Mucosa of rectum (tissue), 2 donors: ENCODE measurements at regions not wholly inside any gene's neighbourhood (a gene's known extent, or its start where the extent isn't known, plus 50 kb on each side); places are given as distances from the start of the nearest gene placed in this dataset.

Experiments used
- H3K27ac ChIP-seq, 2 donors: one replicate each; pipeline ENCODE4 v1.7.0; 2013; ENCODE audit warnings: inconsistent platforms in 2 of 2, low read depth in 2 of 2, low read length in 2 of 2
- H3K27me3 ChIP-seq, 2 donors: one replicate each; pipeline ENCODE4 v1.7.0; 2013; ENCODE audit warnings: low read length in 2 of 2; ENCODE audit not compliant: control insufficient read depth in 2 of 2, insufficient read depth in 2 of 2
- H3K36me3 ChIP-seq, 2 donors: one replicate each; pipeline ENCODE4 v1.7.0; 2013; ENCODE audit warnings: low read length in 2 of 2; ENCODE audit not compliant: control insufficient read depth in 2 of 2, insufficient read depth in 2 of 2
- H3K4me1 ChIP-seq, 2 donors: one replicate each; pipeline ENCODE4 v1.7.0; 2013; ENCODE audit warnings: low read length in 2 of 2, mild to moderate bottlenecking in 1 of 2; ENCODE audit not compliant: control insufficient read depth in 2 of 2, insufficient read depth in 2 of 2
- H3K4me3 ChIP-seq, 2 donors: one replicate each; pipeline ENCODE4 v1.7.0; 2013; ENCODE audit warnings: low read length in 2 of 2
- H3K9ac ChIP-seq, 2 donors: one replicate each; pipeline ENCODE4 v1.7.0; 2013; ENCODE audit warnings: low read length in 2 of 2, low read depth in 1 of 2, mild to moderate bottlenecking in 1 of 2
- H3K9me3 ChIP-seq, 2 donors: one replicate each; pipeline ENCODE4 v1.7.0; 2013; ENCODE audit warnings: low read length in 2 of 2; ENCODE audit not compliant: control insufficient read depth in 2 of 2
- donor health status: healthy.
- donor health status: Normal muscosa, but diverticular disease.

- peaks cover 0 to 2% of the 10 kb centered on the region in 2 donors for H3K4me1 ChIP-seq
- no peaks in the 10 kb centered on the region for H3K9me3 ChIP-seq
- no peaks in the 10 kb centered on the region for H3K36me3 ChIP-seq
- no peak overlapping the region for H3K4me3 ChIP-seq
- H3K27me3 ChIP-seq, result no peaks in the 10 kb centered on the region
- no peak overlapping the region for H3K9ac ChIP-seq
- H3K27ac ChIP-seq, result no peak overlapping the region
Measured at GRCh38 chr13:103354171-103354570, 288.0 kb upstream of the SLC10A2 start.

GRCh38 chr13:103351035-103351828, 285.0 kb upstream of the SLC10A2 start:
- Histone ChIP-seq H3K9ac (no peak overlapping the region), H3K4me3 (no peak overlapping the region), H3K4me1 (no peaks in the 10 kb centered on the region), H3K27ac (no peak overlapping the region), H3K27me3 (no peaks in the 10 kb centered on the region), H3K9me3 (no peaks in the 10 kb centered on the region), H3K36me3 (no peaks in the 10 kb centered on the region)

- Histone ChIP-seq H3K4me3 (no peak overlapping the region), H3K36me3 (no peaks in the 10 kb centered on the region), H3K4me1 (no peaks in the 10 kb centered on the region), H3K9ac (no peak overlapping the region), H3K27ac (no peak overlapping the region), H3K9me3 (no peaks in the 10 kb centered on the region), H3K27me3 (no peaks in the 10 kb centered on the region)
Measured at GRCh38 chr13:103350147-103350546, 283.9 kb upstream of the SLC10A2 start.

GRCh38 chr13:103349211-103349980, 283.2 kb upstream of the SLC10A2 start:
- Histone ChIP-seq H3K9me3 (no peaks in the 10 kb centered on the region), H3K27me3 (no peaks in the 10 kb centered on the region), H3K27ac (no peak overlapping the region), H3K36me3 (no peaks in the 10 kb centered on the region), H3K4me1 (no peaks in the 10 kb centered on the region), H3K9ac (no peak overlapping the region), H3K4me3 (no peak overlapping the region)

GRCh38 chr13:103335241-103335640, 269.0 kb upstream of the SLC10A2 start:
- Histone ChIP-seq H3K9ac (no peak overlapping the region), H3K27me3 (no peaks in the 10 kb centered on the region), H3K27ac (no peak overlapping the region), H3K4me3 (no peak overlapping the region), H3K4me1 (no peaks in the 10 kb centered on the region), H3K9me3 (no peaks in the 10 kb centered on the region), H3K36me3 (no peaks in the 10 kb centered on the region)

GRCh38 chr13:103331924-103332323, 265.7 kb upstream of the SLC10A2 start:
- no peaks in the 10 kb centered on the region for H3K4me1 ChIP-seq
- no peaks in the 10 kb centered on the region for H3K27me3 ChIP-seq
- H3K36me3 ChIP-seq, result no peaks in the 10 kb centered on the region
- H3K9ac ChIP-seq, result no peak overlapping the region
- H3K4me3 ChIP-seq, result no peak overlapping the region
- no peaks in the 10 kb centered on the region for H3K9me3 ChIP-seq
- no peak overlapping the region for H3K27ac ChIP-seq

- no peak overlapping the region for H3K9ac ChIP-seq
- no peaks in the 10 kb centered on the region for H3K27me3 ChIP-seq
- H3K9me3 ChIP-seq, result no peaks in the 10 kb centered on the region
- H3K36me3 ChIP-seq, result no peaks in the 10 kb centered on the region
- no peak overlapping the region for H3K4me3 ChIP-seq
- no peaks in the 10 kb centered on the region for H3K4me1 ChIP-seq
- H3K27ac ChIP-seq, result no peak overlapping the region
Measured at GRCh38 chr13:103328899-103329298, 262.7 kb upstream of the SLC10A2 start.

- Histone ChIP-seq H3K27me3 (no peaks in the 10 kb centered on the region), H3K9me3 (no peaks in the 10 kb centered on the region), H3K4me1 (no peaks in the 10 kb centered on the region), H3K4me3 (no peak overlapping the region), H3K36me3 (no peaks in the 10 kb centered on the region), H3K27ac (no peak overlapping the region), H3K9ac (no peak overlapping the region)
Measured at GRCh38 chr13:103326326-103326725, 260.1 kb upstream of the SLC10A2 start.

GRCh38 chr13:103325672-103326071, 259.5 kb upstream of the SLC10A2 start:
- Histone ChIP-seq H3K27me3 (no peaks in the 10 kb centered on the region), H3K4me1 (no peaks in the 10 kb centered on the region), H3K9me3 (no peaks in the 10 kb centered on the region), H3K27ac (no peak overlapping the region), H3K9ac (no peak overlapping the region), H3K4me3 (no peak overlapping the region), H3K36me3 (no peaks in the 10 kb centered on the region)

- Histone ChIP-seq H3K4me3 (no peak overlapping the region), H3K36me3 (no peaks in the 10 kb centered on the region), H3K9me3 (no peaks in the 10 kb centered on the region), H3K27ac (no peak overlapping the region), H3K27me3 (no peaks in the 10 kb centered on the region), H3K9ac (no peak overlapping the region), H3K4me1 (no peaks in the 10 kb centered on the region)
Measured at GRCh38 chr13:103324641-103325040, 258.4 kb upstream of the SLC10A2 start.
